NT2/D1 (cell line): ENCODE measurements at regions not wholly inside any gene's neighbourhood (a gene's known extent, or its start where the extent isn't known, plus 50 kb on each side); places are given as distances from the start of the nearest gene placed in this dataset.

Experiments used
- SUZ12 ChIP-seq: IDR thresholded peaks from 2 replicates; pipeline ENCODE4 v1.6.1; 2011; ENCODE audit not compliant: insufficient read length, insufficient read depth; ENCODE audit errors: extremely low read depth
- YY1 ChIP-seq: IDR thresholded peaks from 2 replicates; pipeline ENCODE4 v1.6.1; 2011; ENCODE audit not compliant: insufficient read length, insufficient read depth
- ZNF274 ChIP-seq: IDR thresholded peaks from 2 replicates; pipeline ENCODE4 v1.6.1; 2011; ENCODE audit warnings: mild to moderate bottlenecking, low read depth, low read length

DNA sequence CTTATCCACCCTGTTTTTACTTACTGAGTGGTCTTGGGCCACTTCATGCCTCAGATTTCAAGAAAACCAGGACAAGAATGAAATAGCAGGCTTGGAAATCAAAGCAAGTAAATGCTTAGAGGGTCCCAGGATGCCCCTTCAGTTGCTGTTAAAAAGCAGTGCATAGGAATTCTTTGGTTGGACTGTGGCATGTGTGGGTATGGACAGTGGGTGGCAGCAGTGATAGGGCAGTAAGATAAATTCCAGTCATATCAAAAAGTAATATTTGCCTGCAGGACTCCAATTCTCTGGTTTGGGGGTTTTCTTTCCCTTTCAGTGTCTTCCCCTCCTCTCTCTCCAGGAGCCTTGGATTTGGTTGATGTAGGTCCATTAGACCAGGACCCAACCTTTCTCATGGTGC lies 306.7 kb upstream of the CLINT1 start:
- no peak for TF ChIP-seq SUZ12
- no peak for TF ChIP-seq ZNF274
- TF ChIP-seq YY1 = no peak
